Ishikawa (cell line): ENCODE measurements at regions not wholly inside any gene's neighbourhood (a gene's known extent, or its start where the extent isn't known, plus 50 kb on each side); places are given as distances from the start of the nearest gene placed in this dataset.

Source experiments
- FOXM1 ChIP-seq: IDR thresholded peaks from 2 replicates; pipeline ENCODE4 v1.6.1; 2012; ENCODE audit warnings: low read depth, borderline replicate concordance
- MAX ChIP-seq: IDR thresholded peaks from 2 replicates; pipeline ENCODE4 v1.6.1; 2012
- YY1 ChIP-seq: IDR thresholded peaks from 2 replicates; pipeline ENCODE4 v1.6.1; 2012; ENCODE audit warnings: low read depth

- TF ChIP-seq YY1 (no peak), MAX (no peak), FOXM1 (no peak)
Measured at GRCh38 chr9:88319936-88320747, 68.1 kb upstream of the SPIN1 start.
